ENCODE measurements at regions not wholly inside any gene's neighbourhood (a gene's known extent, or its start where the extent isn't known, plus 50 kb on each side); places are given as distances from the start of the nearest gene placed in this dataset.

- intact Hi-C loops (cut with DNase I) = no loop called here
- Histone ChIP-seq H3K27ac (no peak overlapping the region), H3K4me3 (replicated peaks in 1 of 3) (no peak overlapping the region), H3K27me3 (no peaks in the 10 kb centered on the region), H3K36me3 (no peaks in the 10 kb centered on the region), H3K4me1 (no peaks in the 10 kb centered on the region), H3K9me3 (no peaks in the 10 kb centered on the region)
- no peak for TF ChIP-seq CTCF (IDR thresholded peaks at IDR 0.05)
- no peak for TF ChIP-seq POLR2A (IDR thresholded peaks at IDR 0.05)
- DNase-seq = no peak
- WGBS, 2 donors = 91% methylated on average over 4 of the region's 4 CpGs
Observed at GRCh38 chr1:4369335-4369734, 285.1 kb upstream of the AJAP1 start.

- Histone ChIP-seq H3K9me3 (no peaks in the 10 kb centered on the region), H3K27ac (no peak overlapping the region), H3K4me1 (no peaks in the 10 kb centered on the region), H3K36me3 (no peaks in the 10 kb centered on the region), H3K4me3 (replicated peaks in 1 of 3) (no peak overlapping the region), H3K27me3 (no peaks in the 10 kb centered on the region)
- DNase-seq = no peak
- TF ChIP-seq POLR2A (IDR thresholded peaks at IDR 0.05) = no peak
- no peak for TF ChIP-seq CTCF (IDR thresholded peaks at IDR 0.05)
- intact Hi-C loops (cut with DNase I) = no loop called here
- 87 to 91% methylated on average over 6 of the region's 6 CpGs for WGBS, 2 donors
Observed at GRCh38 chr1:4371849-4372248, 282.6 kb upstream of the AJAP1 start.

GRCh38 chr1:4375812-4376211 is 278.6 kb upstream of the AJAP1 start:
- Histone ChIP-seq H3K27ac (no peak overlapping the region), H3K4me1 (no peaks in the 10 kb centered on the region), H3K36me3 (no peaks in the 10 kb centered on the region), H3K4me3 (replicated peaks in 1 of 3) (no peak overlapping the region), H3K9me3 (no peaks in the 10 kb centered on the region), H3K27me3 (no peaks in the 10 kb centered on the region)
- TF ChIP-seq POLR2A (IDR thresholded peaks at IDR 0.05) (no peak), CTCF (IDR thresholded peaks at IDR 0.05) (no peak)
- DNase-seq = no peak
- intact Hi-C loops (cut with DNase I) = no loop called here
- 81 to 86% methylated on average over 1 of the region's 1 CpG for WGBS, 2 donors

- Histone ChIP-seq H3K4me3 (replicated peaks in 1 of 3) (no peak overlapping the region), H3K27ac (no peak overlapping the region), H3K4me1 (no peaks in the 10 kb centered on the region), H3K36me3 (no peaks in the 10 kb centered on the region), H3K9me3 (no peaks in the 10 kb centered on the region), H3K27me3 (no peaks in the 10 kb centered on the region)
- TF ChIP-seq POLR2A (IDR thresholded peaks at IDR 0.05) = no peak
- no peak for TF ChIP-seq CTCF (IDR thresholded peaks at IDR 0.05)
- intact Hi-C loops (cut with DNase I) = no loop called here
- no peak for DNase-seq
- WGBS, 2 donors = 83% methylated on average over 6 of the region's 6 CpGs
Observed at GRCh38 chr1:4379451-4380175, 274.8 kb upstream of the AJAP1 start.

- WGBS, 2 donors = 65 to 67% methylated on average over 3 of the region's 3 CpGs
- H3K36me3 ChIP-seq = no peaks in the 10 kb centered on the region
- no peak for TF ChIP-seq POLR2A (IDR thresholded peaks at IDR 0.05)
- no peak for TF ChIP-seq CTCF (IDR thresholded peaks at IDR 0.05)
Observed at GRCh38 chr1:4380564-4381168, 273.7 kb upstream of the AJAP1 start.

More at GRCh38 chr1:4380564-4381168, 273.7 kb upstream of the AJAP1 start:
- Histone ChIP-seq H3K4me1 (no peaks in the 10 kb centered on the region), H3K27me3 (no peaks in the 10 kb centered on the region), H3K27ac (no peak overlapping the region), H3K4me3 (replicated peaks in 1 of 3) (no peak overlapping the region), H3K9me3 (no peaks in the 10 kb centered on the region)
- intact Hi-C loops (cut with DNase I) = no loop called here
- no peak for DNase-seq

Data from thyroid gland (tissue), 4 donors.